HepG2 (cell line): ENCODE measurements at regions not wholly inside any gene's neighbourhood (a gene's known extent, or its start where the extent isn't known, plus 50 kb on each side); places are given as distances from the start of the nearest gene placed in this dataset.

Source experiments
- CTCF ChIP-seq: sonication (generic); formaldehyde crosslinking; IDR thresholded peaks from 2 replicates; pipeline ENCODE4 v1.5.0; 2020; ENCODE audit warnings: mild to moderate bottlenecking, missing genetic modification reagents, moderate library complexity
- HDAC6 ChIP-seq: fragments of 200-600 bp; sonication (generic); IDR thresholded peaks from 2 replicates; pipeline ENCODE4 v1.7.0; 2017; ENCODE audit warnings: mild to moderate bottlenecking, antibody characterized with exemption, low read length, low read depth
- TARDBP ChIP-seq: sonication (generic); formaldehyde crosslinking; IDR thresholded peaks from 2 replicates; pipeline ENCODE4 v1.8.0; 2022; ENCODE audit warnings: mild to moderate bottlenecking, missing genetic modification reagents

GRCh38 chr16:72430121-72430520 lies 258.2 kb upstream of the PMFBP1 start:
- no peak for TF ChIP-seq TARDBP
- TF ChIP-seq HDAC6, result no peak
- TF ChIP-seq CTCF (CRISPR knock-in tag), result no peak
